Calu3 (cell line): ENCODE measurements at regions not wholly inside any gene's neighbourhood (a gene's known extent, or its start where the extent isn't known, plus 50 kb on each side); places are given as distances from the start of the nearest gene placed in this dataset.

ENCODE experiments used
- BruUV-seq: library from RNA; stranded (reverse); fragments of 400-500 nt; replicated peaks from 2 replicates; lab custom pipeline; 2021; lab: Mats Ljungman, UMichigan
- CTCF ChIA-PET: fragments of 300-600 bp; sonication (Branson Sonifier 250); formaldehyde crosslinking; loops from one replicate; lab custom pipeline; 2022; ENCODE audit warnings: antibody characterized with exemption; lab: Charles Lee
- DNase-seq: peaks from one replicate; pipeline ENCODE4 v3.0.0; 2022
- H3K27ac Mint-ChIP-seq: one replicate; pipeline ENCODE4 v1.8.0; 2022; ENCODE audit warnings: mixed read lengths; ENCODE audit not compliant: unreplicated experiment
- H3K27me3 Mint-ChIP-seq: one replicate; pipeline ENCODE4 v1.8.0; 2022; ENCODE audit warnings: mixed read lengths; ENCODE audit not compliant: unreplicated experiment
- H3K36me3 Mint-ChIP-seq: one replicate; pipeline ENCODE4 v1.8.0; 2022; ENCODE audit warnings: mild to moderate bottlenecking, moderate library complexity, mixed read lengths; ENCODE audit not compliant: insufficient read depth, unreplicated experiment
- H3K4me1 Mint-ChIP-seq: one replicate; pipeline ENCODE4 v1.8.0; 2022; ENCODE audit warnings: mild to moderate bottlenecking, low read depth, mixed read lengths; ENCODE audit not compliant: unreplicated experiment
- H3K4me3 Mint-ChIP-seq: one replicate; pipeline ENCODE4 v1.8.0; 2022; ENCODE audit warnings: mild to moderate bottlenecking, low read depth, moderate library complexity, mixed read lengths; ENCODE audit not compliant: unreplicated experiment
- H3K9me3 Mint-ChIP-seq: one replicate; pipeline ENCODE4 v1.8.0; 2022; ENCODE audit warnings: low read depth, mixed read lengths; ENCODE audit not compliant: unreplicated experiment
- intact Hi-C: fragments of 100-400 bp; cut with micrococcal nuclease; formaldehyde crosslinking; loops from one replicate; pipeline ENCODE4 v1.10.0; 2022; ENCODE audit not compliant: unreplicated experiment
- TF ChIP-seq, protein P1 (sequence below): fragments of 200-600 bp; IDR thresholded peaks from one replicate; pipeline ENCODE4 v1.8.0; 2022; ENCODE audit warnings: antibody characterized with exemption; ENCODE audit not compliant: unreplicated experiment

DNA sequence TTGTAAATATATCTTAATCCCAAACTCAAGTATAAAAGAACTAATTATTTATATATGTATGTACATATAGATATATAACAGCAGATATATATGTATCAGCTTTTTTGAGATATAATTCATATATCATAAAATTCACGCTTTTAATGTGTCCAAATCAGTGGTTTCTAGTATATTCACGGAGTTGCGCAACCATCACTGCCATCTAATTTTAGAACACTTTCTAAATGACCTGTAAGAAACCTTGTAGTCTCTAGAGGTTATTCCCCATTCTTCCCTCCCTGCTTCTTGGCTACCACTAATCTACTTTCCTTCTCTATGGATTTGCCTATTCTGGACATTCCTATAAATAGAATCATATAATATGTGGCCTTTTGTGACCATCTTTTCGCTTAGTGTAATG is 163.5 kb upstream of the TCF4 start:
- peaks cover 6% of the 10 kb centered on the region for H3K36me3 Mint-ChIP-seq
- BruUV-seq: no TSS peak
- peaks cover 2% of the 10 kb centered on the region for H3K9me3 Mint-ChIP-seq
- intact Hi-C loops: no loop called here
- H3K27ac Mint-ChIP-seq: no peak overlapping the region
- no peak for DNase-seq
- peaks cover 31% of the 10 kb centered on the region for H3K4me1 Mint-ChIP-seq
- TF ChIP-seq, protein P1, sequence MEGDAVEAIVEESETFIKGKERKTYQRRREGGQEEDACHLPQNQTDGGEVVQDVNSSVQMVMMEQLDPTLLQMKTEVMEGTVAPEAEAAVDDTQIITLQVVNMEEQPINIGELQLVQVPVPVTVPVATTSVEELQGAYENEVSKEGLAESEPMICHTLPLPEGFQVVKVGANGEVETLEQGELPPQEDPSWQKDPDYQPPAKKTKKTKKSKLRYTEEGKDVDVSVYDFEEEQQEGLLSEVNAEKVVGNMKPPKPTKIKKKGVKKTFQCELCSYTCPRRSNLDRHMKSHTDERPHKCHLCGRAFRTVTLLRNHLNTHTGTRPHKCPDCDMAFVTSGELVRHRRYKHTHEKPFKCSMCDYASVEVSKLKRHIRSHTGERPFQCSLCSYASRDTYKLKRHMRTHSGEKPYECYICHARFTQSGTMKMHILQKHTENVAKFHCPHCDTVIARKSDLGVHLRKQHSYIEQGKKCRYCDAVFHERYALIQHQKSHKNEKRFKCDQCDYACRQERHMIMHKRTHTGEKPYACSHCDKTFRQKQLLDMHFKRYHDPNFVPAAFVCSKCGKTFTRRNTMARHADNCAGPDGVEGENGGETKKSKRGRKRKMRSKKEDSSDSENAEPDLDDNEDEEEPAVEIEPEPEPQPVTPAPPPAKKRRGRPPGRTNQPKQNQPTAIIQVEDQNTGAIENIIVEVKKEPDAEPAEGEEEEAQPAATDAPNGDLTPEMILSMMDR: no peak
- CTCF ChIA-PET: interaction anchor here (0.5 kb wide), 1 partner anchor 872 kb away, joined by 3 read pairs; no protein-coding TSS in a partner anchor
- no peak overlapping the region for H3K4me3 Mint-ChIP-seq
- H3K27me3 Mint-ChIP-seq: no peaks in the 10 kb centered on the region

- no peaks in the 10 kb centered on the region for H3K27me3 Mint-ChIP-seq
- intact Hi-C loops: no loop called here
- H3K27ac Mint-ChIP-seq: no peak overlapping the region
- TF ChIP-seq, protein P1: no peak
- no peak overlapping the region for H3K4me3 Mint-ChIP-seq
- H3K9me3 Mint-ChIP-seq: peaks cover 2% of the 10 kb centered on the region
- no peak for DNase-seq
- no peaks in the 10 kb centered on the region for H3K36me3 Mint-ChIP-seq
- no TSS peak for BruUV-seq
- CTCF ChIA-PET: interaction anchor here (0.9 kb wide), 1 partner anchor 323 kb away, joined by 3 read pairs; no protein-coding TSS in a partner anchor
- H3K4me1 Mint-ChIP-seq: peaks cover 20% of the 10 kb centered on the region
These were observed 160.3 kb upstream of the TCF4 start for GRCh38 chr18:55748227-55748738.

DNA sequence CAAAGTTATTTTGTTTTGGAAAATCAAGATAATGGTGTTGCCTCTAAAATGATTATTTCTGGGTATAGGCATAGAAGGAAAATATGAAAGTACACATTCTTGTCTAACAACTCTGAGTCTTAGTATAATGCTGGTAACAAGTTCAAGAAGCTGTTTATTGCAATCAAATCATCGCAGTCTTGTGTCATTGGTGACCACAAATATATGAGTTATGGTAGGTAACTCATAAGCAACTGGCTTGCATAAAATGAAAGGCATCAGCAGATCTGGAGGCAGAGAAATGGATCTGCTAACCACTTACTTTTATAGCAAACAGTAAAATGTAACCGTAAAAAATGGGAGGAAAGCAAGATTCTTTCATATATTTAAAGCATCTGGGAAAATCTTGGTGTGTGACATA is 156.2 kb upstream of the TCF4 start:
- intact Hi-C loops: no loop called here
- H3K27ac Mint-ChIP-seq: no peak overlapping the region
- no TSS peak for BruUV-seq
- no peak overlapping the region for H3K4me3 Mint-ChIP-seq
- peaks cover 2% of the 10 kb centered on the region for H3K9me3 Mint-ChIP-seq
- no peaks in the 10 kb centered on the region for H3K27me3 Mint-ChIP-seq
- CTCF ChIA-PET: no interaction called here
- no peak for DNase-seq
- H3K36me3 Mint-ChIP-seq: no peaks in the 10 kb centered on the region
- no peaks in the 10 kb centered on the region for H3K4me1 Mint-ChIP-seq
- TF ChIP-seq, protein P1: no peak

DNA sequence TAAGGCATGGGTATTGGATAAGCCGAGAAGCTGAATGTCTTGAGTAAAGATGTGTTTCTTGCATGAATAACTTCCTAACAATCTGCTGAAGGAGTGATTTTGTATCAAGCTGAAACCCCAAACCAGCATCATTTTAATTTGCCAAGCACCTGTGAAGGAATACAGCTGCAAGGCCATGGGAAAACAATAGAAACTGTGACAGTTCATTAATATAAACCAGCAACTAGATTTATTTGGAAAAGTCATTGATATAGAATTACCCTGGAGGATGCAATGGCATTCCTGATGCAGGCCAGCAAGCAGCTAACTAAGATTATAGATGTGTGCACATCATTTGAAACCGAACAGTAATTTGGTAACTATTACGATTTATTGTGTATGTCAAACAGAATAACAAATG is 155.7 kb upstream of the TCF4 start:
- Mint-ChIP-seq H3K27ac (no peak overlapping the region), H3K27me3 (no peaks in the 10 kb centered on the region), H3K36me3 (no peaks in the 10 kb centered on the region), H3K4me1 (no peaks in the 10 kb centered on the region), H3K9me3 (peaks cover 2% of the 10 kb centered on the region), H3K4me3 (no peak overlapping the region)
- no TSS peak for BruUV-seq
- intact Hi-C loops: no loop called here
- CTCF ChIA-PET: no interaction called here
- TF ChIP-seq, protein P1: no peak
- no peak for DNase-seq
